Cardiac fibroblast (primary cell): ENCODE measurements at regions not wholly inside any gene's neighbourhood (a gene's known extent, or its start where the extent isn't known, plus 50 kb on each side); places are given as distances from the start of the nearest gene placed in this dataset.
"Not testable (repeated sequence)": the region's sequence is repeated elsewhere in the genome, so short reads cannot be mapped to it uniquely, and the experiment has no call there.

Experiments
- DNase-seq, 2 donors: peaks; one replicate each; pipeline versions ENCODE4 v3.0.0 to v3.0.0-alpha.2; 2010; ENCODE audit warnings: low read depth in 2 of 2
- H3K4me3 ChIP-seq, 2 donors: replicated peaks in 1 of 2; 1 replicate in 1 of 2; 2 replicates in 1 of 2; pipeline ENCODE4 v1.5.1; 2011; ENCODE audit warnings: low read depth in 2 of 2, low read length in 2 of 2, mild to moderate bottlenecking in 2 of 2, moderate library complexity in 1 of 2
- CTCF ChIP-seq: IDR thresholded peaks from one replicate; pipeline ENCODE4 v1.5.1; 2011; ENCODE audit warnings: low read depth, mild to moderate bottlenecking, low read length, inconsistent platforms

- DNase-seq = no peak
- H3K4me3 ChIP-seq = no peak overlapping the region
- no peak for TF ChIP-seq CTCF
These were observed 176.1 kb upstream of the NOL4 start for GRCh38 chr18:34400834-34401233.

- no peak for DNase-seq
- TF ChIP-seq CTCF = no peak
- no peak overlapping the region for H3K4me3 ChIP-seq
These were observed 177.1 kb upstream of the NOL4 start for GRCh38 chr18:34401775-34402174.

- not testable (repeated sequence) for DNase-seq, H3K4me3 ChIP-seq
These were observed 182.8 kb upstream of the NOL4 start for GRCh38 chr18:34407471-34407870.

GRCh38 chr18:34411952-34412351, 187.2 kb upstream of the NOL4 start:
- no peak overlapping the region for H3K4me3 ChIP-seq
- no peak for TF ChIP-seq CTCF
- DNase-seq = no peak

- DNase-seq = no peak
- no peak for TF ChIP-seq CTCF
- H3K4me3 ChIP-seq = no peak overlapping the region
These were observed 206.3 kb upstream of the NOL4 start for GRCh38 chr18:34431042-34431441.

- no peak for TF ChIP-seq CTCF
- no peak overlapping the region for H3K4me3 ChIP-seq
- DNase-seq = no peak
These were observed 219.9 kb upstream of the NOL4 start for GRCh38 chr18:34444622-34445021.

- H3K4me3 ChIP-seq = no peak overlapping the region
- DNase-seq = no peak
- TF ChIP-seq CTCF = no peak
These were observed 223.9 kb upstream of the NOL4 start for GRCh38 chr18:34448662-34449061.
